Panc1 (cell line): ENCODE measurements at regions not wholly inside any gene's neighbourhood (a gene's known extent, or its start where the extent isn't known, plus 50 kb on each side); places are given as distances from the start of the nearest gene placed in this dataset.

Source experiments
- ATAC-seq: fragments of 200-7000 bp; cut with Tn5 transposase; 2 replicates; pipeline ENCODE4 v1.9.1; 2020; ENCODE audit warnings: mild to moderate bottlenecking, moderate library complexity
- BruUV-seq: library from RNA; stranded (reverse); fragments of 400-500 nt; replicated peaks from 2 replicates; lab custom pipeline; 2021; lab: Mats Ljungman, UMichigan
- CTCF ChIA-PET: fragments of 300-600 bp; sonication (Branson Sonifier 250); formaldehyde crosslinking; loops from one replicate; lab custom pipeline; 2022; ENCODE audit warnings: antibody characterized with exemption; lab: Charles Lee
- POLR2A ChIA-PET: fragments of 300-600 bp; sonication (Branson Sonifier 250); formaldehyde crosslinking; loops from one replicate; lab custom pipeline; 2022; ENCODE audit warnings: antibody characterized with exemption; lab: Charles Lee
- DNase-seq: peaks from one replicate; pipeline ENCODE4 v3.0.0-alpha.2; 2010; ENCODE audit warnings: low read depth, low spot score
- H3K27ac ChIP-seq: 2 replicates; pipeline ENCODE4 v1.5.1; 2011; ENCODE audit warnings: mild to moderate bottlenecking, low read length, inconsistent platforms
- H3K27me3 ChIP-seq: fragments of 200-500 bp; sonication (Bioruptor generic); 2 replicates; pipeline ENCODE4 v1.6.0; 2014; ENCODE audit warnings: low read length, inconsistent platforms; ENCODE audit not compliant: control insufficient read depth, insufficient read depth
- H3K36me3 ChIP-seq: fragments of 200-500 bp; sonication (Bioruptor generic); 2 replicates; pipeline ENCODE4 v1.5.1; 2014; ENCODE audit warnings: inconsistent platforms, mild to moderate bottlenecking, low read length, moderate library complexity; ENCODE audit not compliant: control insufficient read depth, insufficient read depth
- H3K4me1 ChIP-seq: 2 replicates; pipeline ENCODE4 v1.5.1; 2011; ENCODE audit warnings: inconsistent platforms, mild to moderate bottlenecking, low read length, moderate library complexity; ENCODE audit not compliant: control insufficient read depth, insufficient read depth
- H3K4me3 ChIP-seq, 2 experiments: 2 replicates each; pipeline ENCODE4 v1.5.1; 2011 to 2012; ENCODE audit warnings: low read depth in 2 of 2, low read length in 2 of 2, mild to moderate bottlenecking in 2 of 2, inconsistent platforms in 1 of 2, moderate library complexity in 1 of 2
- H3K9me3 ChIP-seq: fragments of 200-500 bp; sonication (Bioruptor generic); 2 replicates; pipeline ENCODE4 v1.5.1; 2014; ENCODE audit warnings: low read depth, mild to moderate bottlenecking, inconsistent platforms, low read length, moderate library complexity; ENCODE audit not compliant: control insufficient read depth, insufficient read depth
- CTCF ChIP-seq: fragments of 450-650 bp; IDR thresholded peaks from 2 replicates; pipeline ENCODE4 v1.5.1; 2017; ENCODE audit warnings: mild to moderate bottlenecking
- POLR2AphosphoS5 ChIP-seq: IDR thresholded peaks from 2 replicates; pipeline ENCODE4 v1.6.1; 2012; ENCODE audit warnings: mild to moderate bottlenecking, low read depth, low read length, moderate library complexity
- REST ChIP-seq, 2 experiments: IDR thresholded peaks; 2 replicates each; pipeline ENCODE4 v1.6.1; 2011 to 2012; ENCODE audit warnings: low read depth in 2 of 2, control low read depth in 1 of 2, low read length in 1 of 2, mild to moderate bottlenecking in 1 of 2, moderate library complexity in 1 of 2; ENCODE audit not compliant: insufficient read depth in 1 of 2
- SIN3A ChIP-seq: IDR thresholded peaks from 2 replicates; pipeline ENCODE4 v1.6.1; 2012; ENCODE audit warnings: low read depth, mild to moderate bottlenecking, low read length, moderate library complexity, borderline replicate concordance; ENCODE audit not compliant: insufficient read depth
- TCF7L2 ChIP-seq: IDR thresholded peaks from 2 replicates; pipeline ENCODE4 v1.6.1; 2011; ENCODE audit warnings: mild to moderate bottlenecking, low read depth, low read length, inconsistent platforms
- in situ Hi-C: cut with HindIII; loops from 2 replicates; pipeline ENCODE4 v1.10.0; 2016; ENCODE audit warnings: low sequenced_read_pairs, low pct_unique_long_range_greater_than_20kb
- intact Hi-C: fragments of 100-400 bp; cut with micrococcal nuclease; formaldehyde crosslinking; loops from one replicate; pipeline ENCODE4 v1.10.0; 2022; ENCODE audit not compliant: unreplicated experiment

GRCh38 chr7:69217516-69218350 is 380.5 kb upstream of the AUTS2 start:
- no peaks in the 10 kb centered on the region for H3K4me1 ChIP-seq
- DNase-seq (no peak), ATAC-seq (no peak)
- in situ Hi-C loops (no loop called here), intact Hi-C loops (no loop called here)
- POLR2A ChIA-PET, result no interaction called here
- TF ChIP-seq SIN3A (no peak), TCF7L2 (no peak), REST (IDR thresholded peaks at IDR 0.05; ENCODE audit: insufficient read depth in 1 of 2, low read depth in 2 of 2, low read length in 1 of 2) (no peak), CTCF (no peak), POLR2AphosphoS5 (no peak)
- H3K9me3 ChIP-seq, result no peaks in the 10 kb centered on the region
- H3K4me3 ChIP-seq, result no peak overlapping the region
- CTCF ChIA-PET, result interaction anchor here (0.7 kb wide), 1 partner anchor 889 kb away, joined by 3 read pairs; no protein-coding TSS in a partner anchor
- H3K27me3 ChIP-seq, result no peaks in the 10 kb centered on the region
- no peaks in the 10 kb centered on the region for H3K36me3 ChIP-seq
- H3K27ac ChIP-seq, result no peak overlapping the region
- BruUV-seq, result no TSS peak

GRCh38 chr7:69218576-69218975 is 379.7 kb upstream of the AUTS2 start:
- Histone ChIP-seq H3K4me1 (no peaks in the 10 kb centered on the region), H3K27me3 (no peaks in the 10 kb centered on the region), H3K36me3 (no peaks in the 10 kb centered on the region), H3K9me3 (no peaks in the 10 kb centered on the region), H3K4me3 (no peak overlapping the region), H3K27ac (no peak overlapping the region)
- no TSS peak for BruUV-seq
- CTCF ChIA-PET, result no interaction called here
- POLR2A ChIA-PET, result no interaction called here
- DNase-seq (no peak), ATAC-seq (no peak)
- TF ChIP-seq REST (IDR thresholded peaks at IDR 0.05; ENCODE audit: insufficient read depth in 1 of 2, low read depth in 2 of 2, low read length in 1 of 2) (no peak), SIN3A (no peak), CTCF (no peak), POLR2AphosphoS5 (no peak), TCF7L2 (no peak)
- in situ Hi-C loops (no loop called here), intact Hi-C loops (no loop called here)
